ENCODE measurements at regions not wholly inside any gene's neighbourhood (a gene's known extent, or its start where the extent isn't known, plus 50 kb on each side); places are given as distances from the start of the nearest gene placed in this dataset.

- TF ChIP-seq SP2 (tag by site-specific recombination; IDR thresholded peaks at IDR 0.05) (no peak), ZNF138 (tag by site-specific recombination; IDR thresholded peaks at IDR 0.05; ENCODE audit: borderline replicate concordance) (no peak), ZNF585B (tag by site-specific recombination; IDR thresholded peaks at IDR 0.05) (no peak), ZNF704 (tag by site-specific recombination; IDR thresholded peaks at IDR 0.05) (no peak), ZBTB20 (tag by site-specific recombination; IDR thresholded peaks at IDR 0.05) (no peak), ZNF560 (tag by site-specific recombination; IDR thresholded peaks at IDR 0.05; ENCODE audit: borderline replicate concordance) (no peak), ZNF24 (tag by site-specific recombination; IDR thresholded peaks at IDR 0.05) (no peak)
- TF ChIP-seq, protein P1, sequence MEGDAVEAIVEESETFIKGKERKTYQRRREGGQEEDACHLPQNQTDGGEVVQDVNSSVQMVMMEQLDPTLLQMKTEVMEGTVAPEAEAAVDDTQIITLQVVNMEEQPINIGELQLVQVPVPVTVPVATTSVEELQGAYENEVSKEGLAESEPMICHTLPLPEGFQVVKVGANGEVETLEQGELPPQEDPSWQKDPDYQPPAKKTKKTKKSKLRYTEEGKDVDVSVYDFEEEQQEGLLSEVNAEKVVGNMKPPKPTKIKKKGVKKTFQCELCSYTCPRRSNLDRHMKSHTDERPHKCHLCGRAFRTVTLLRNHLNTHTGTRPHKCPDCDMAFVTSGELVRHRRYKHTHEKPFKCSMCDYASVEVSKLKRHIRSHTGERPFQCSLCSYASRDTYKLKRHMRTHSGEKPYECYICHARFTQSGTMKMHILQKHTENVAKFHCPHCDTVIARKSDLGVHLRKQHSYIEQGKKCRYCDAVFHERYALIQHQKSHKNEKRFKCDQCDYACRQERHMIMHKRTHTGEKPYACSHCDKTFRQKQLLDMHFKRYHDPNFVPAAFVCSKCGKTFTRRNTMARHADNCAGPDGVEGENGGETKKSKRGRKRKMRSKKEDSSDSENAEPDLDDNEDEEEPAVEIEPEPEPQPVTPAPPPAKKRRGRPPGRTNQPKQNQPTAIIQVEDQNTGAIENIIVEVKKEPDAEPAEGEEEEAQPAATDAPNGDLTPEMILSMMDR (tag by site-specific recombination; IDR thresholded peaks at IDR 0.05), result no peak
Observed at GRCh38 chr22:44578110-44578457, 80.1 kb upstream of the RTL6 start.
